ENCODE measurements at regions not wholly inside any gene's neighbourhood (a gene's known extent, or its start where the extent isn't known, plus 50 kb on each side); places are given as distances from the start of the nearest gene placed in this dataset.

GRCh38 chr1:79726321-79726720, 719.8 kb upstream of the ADGRL4 start:
- TF ChIP-seq CEBPB (IDR thresholded peaks at IDR 0.05) (no peak), MAX (IDR thresholded peaks at IDR 0.05) (no peak), TCF12 (IDR thresholded peaks at IDR 0.05; ENCODE audit: low read depth) (no peak), REST (IDR thresholded peaks at IDR 0.05; ENCODE audit: low read depth) (no peak), TAF1 (IDR thresholded peaks at IDR 0.05; ENCODE audit: low read depth) (no peak), EGR1 (IDR thresholded peaks at IDR 0.05) (no peak), EP300 (IDR thresholded peaks at IDR 0.05; ENCODE audit: borderline replicate concordance) (no peak), CREB1 (IDR thresholded peaks at IDR 0.05; ENCODE audit: low read depth) (no peak), RAD21 (IDR thresholded peaks at IDR 0.05; ENCODE audit: low read depth) (no peak), TEAD4 (IDR thresholded peaks at IDR 0.05) (no peak), ZBTB7A (IDR thresholded peaks at IDR 0.05; ENCODE audit: low read depth) (no peak), NFIC (IDR thresholded peaks at IDR 0.05) (no peak), USF1 (IDR thresholded peaks at IDR 0.05) (no peak)
